ENCODE measurements at regions not wholly inside any gene's neighbourhood (a gene's known extent, or its start where the extent isn't known, plus 50 kb on each side); places are given as distances from the start of the nearest gene placed in this dataset.

GRCh38 chr13:34507630-34508029 lies 434.4 kb upstream of the NBEA start:
- H3K4me3 ChIP-seq (replicated peaks in 1 of 2; ENCODE audit: low read depth in 2 of 2, low read length in 2 of 2): no peak overlapping the region
- DNase-seq (ENCODE audit: low read depth in 2 of 2): no peak
- no peak for TF ChIP-seq CTCF (IDR thresholded peaks at IDR 0.05; ENCODE audit: low read depth, low read length)

- no peak for TF ChIP-seq CTCF (IDR thresholded peaks at IDR 0.05; ENCODE audit: low read depth, low read length)
- no peak overlapping the region for H3K4me3 ChIP-seq (replicated peaks in 1 of 2; ENCODE audit: low read depth in 2 of 2, low read length in 2 of 2)
- DNase-seq (ENCODE audit: low read depth in 2 of 2): no peak
Measured at GRCh38 chr13:34512817-34513216, 429.3 kb upstream of the NBEA start.

GRCh38 chr13:34513526-34513925 lies 428.5 kb upstream of the NBEA start:
- H3K4me3 ChIP-seq (replicated peaks in 1 of 2; ENCODE audit: low read depth in 2 of 2, low read length in 2 of 2): no peak overlapping the region
- DNase-seq (ENCODE audit: low read depth in 2 of 2): no peak
- TF ChIP-seq CTCF (IDR thresholded peaks at IDR 0.05; ENCODE audit: low read depth, low read length): no peak

GRCh38 chr13:34515201-34515600 lies 426.9 kb upstream of the NBEA start:
- DNase-seq (ENCODE audit: low read depth in 2 of 2): no peak
- no peak for TF ChIP-seq CTCF (IDR thresholded peaks at IDR 0.05; ENCODE audit: low read depth, low read length)
- no peak overlapping the region for H3K4me3 ChIP-seq (replicated peaks in 1 of 2; ENCODE audit: low read depth in 2 of 2, low read length in 2 of 2)

GRCh38 chr13:34521171-34521570 lies 420.9 kb upstream of the NBEA start:
- H3K4me3 ChIP-seq (replicated peaks in 1 of 2; ENCODE audit: low read depth in 2 of 2, low read length in 2 of 2): no peak overlapping the region
- TF ChIP-seq CTCF (IDR thresholded peaks at IDR 0.05; ENCODE audit: low read depth, low read length): no peak
- DNase-seq (ENCODE audit: low read depth in 2 of 2): no peak

GRCh38 chr13:34522808-34523207 lies 419.3 kb upstream of the NBEA start:
- no peak for TF ChIP-seq CTCF (IDR thresholded peaks at IDR 0.05; ENCODE audit: low read depth, low read length)
- no peak for DNase-seq (ENCODE audit: low read depth in 2 of 2)

GRCh38 chr13:34523406-34523805 lies 418.7 kb upstream of the NBEA start:
- no peak for TF ChIP-seq CTCF (IDR thresholded peaks at IDR 0.05; ENCODE audit: low read depth, low read length)
- DNase-seq (ENCODE audit: low read depth in 2 of 2): no peak
- no peak overlapping the region for H3K4me3 ChIP-seq (replicated peaks in 1 of 2; ENCODE audit: low read depth in 2 of 2, low read length in 2 of 2)

More at GRCh38 chr13:34522808-34523207, 419.3 kb upstream of the NBEA start:
- H3K4me3 ChIP-seq (replicated peaks in 1 of 2; ENCODE audit: low read depth in 2 of 2, low read length in 2 of 2): no peak overlapping the region

Data from cardiac fibroblast (primary cell).